Cardiac septum (tissue), 1 donor: ENCODE measurements at regions not wholly inside any gene's neighbourhood (a gene's known extent, or its start where the extent isn't known, plus 50 kb on each side); places are given as distances from the start of the nearest gene placed in this dataset.

Source experiments
- DNase-seq: peaks from one replicate; pipeline ENCODE4 v3.0.0-alpha.2; 2020; ENCODE audit warnings: low spot score
- intact Hi-C: fragments of 100-400 bp; cut with DNase I; formaldehyde crosslinking; loops from one replicate; pipeline ENCODE4 v1.14.0; 2022
- donor health status: DM: no; HTN: no; CAD: no.

DNA sequence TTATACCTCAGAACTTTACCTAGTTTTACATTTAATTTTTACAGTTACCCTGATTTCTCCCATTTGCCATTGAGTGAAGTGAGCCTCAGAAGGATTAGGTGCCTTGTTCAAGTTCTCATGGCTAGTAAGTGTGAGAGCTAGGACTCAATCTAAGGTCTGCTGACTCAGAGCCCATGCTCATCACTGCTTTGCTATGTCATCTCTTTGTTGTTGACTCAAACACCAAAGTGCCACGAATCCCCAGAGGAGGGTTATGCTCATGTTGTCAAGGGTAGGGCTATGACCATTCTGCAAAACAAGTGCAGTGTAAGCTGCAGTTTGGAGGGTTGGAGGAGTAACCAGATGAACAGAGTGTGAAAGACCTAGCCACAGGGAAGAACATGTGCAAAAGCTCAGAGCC lies 185.4 kb upstream of the SKOR2 start:
- intact Hi-C loops, result no loop called here
- no peak for DNase-seq

DNA sequence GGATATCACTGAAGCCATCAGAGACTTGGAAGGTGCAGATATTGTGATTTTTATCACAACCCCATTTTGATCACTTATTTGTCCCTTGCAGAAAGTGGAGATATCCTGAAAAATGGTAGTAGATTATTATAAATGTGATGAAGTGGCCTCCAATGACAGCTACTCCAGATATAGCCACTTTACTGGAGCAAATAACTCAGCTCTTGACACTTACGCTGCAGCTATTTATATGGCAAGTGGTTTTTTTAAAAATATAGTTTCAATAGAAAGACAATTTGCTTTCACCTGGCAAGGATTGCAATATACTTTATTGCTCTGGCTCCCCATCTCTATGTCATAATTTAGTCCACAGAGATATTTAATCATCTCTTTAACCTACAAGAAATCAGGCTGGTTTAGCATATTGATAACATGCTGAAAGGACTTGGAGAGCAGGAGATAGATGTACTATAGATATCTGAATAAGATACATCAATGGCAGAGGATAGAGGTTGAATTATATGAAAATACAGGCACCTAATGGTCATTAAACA lies 182.8 kb upstream of the SKOR2 start:
- DNase-seq, result no peak
- intact Hi-C loops, result no loop called here

GRCh38 chr18:47427923-47428637 lies 176.6 kb upstream of the SKOR2 start:
- intact Hi-C loops, result no loop called here

DNA sequence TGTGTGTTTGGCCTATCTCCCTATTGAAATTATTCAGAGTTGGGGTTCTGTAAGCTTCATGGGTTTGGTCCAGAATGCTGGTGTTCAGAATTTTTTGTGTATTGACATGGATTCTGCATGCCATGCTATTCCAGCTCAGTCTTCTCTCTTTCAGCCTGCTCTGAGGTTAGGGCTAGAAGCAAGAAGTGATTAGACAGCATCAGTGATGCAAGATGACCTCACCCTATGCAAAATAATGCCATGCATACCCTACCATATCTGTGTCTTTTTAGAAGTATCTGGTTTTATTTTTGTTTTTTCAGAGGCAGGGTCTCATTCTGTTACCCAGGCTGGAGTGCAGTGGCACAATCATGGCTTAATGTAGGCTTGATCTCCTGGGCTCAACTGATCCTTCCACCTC lies 175.6 kb upstream of the SKOR2 start:
- intact Hi-C loops, result no loop called here
- no peak for DNase-seq

More at GRCh38 chr18:47427923-47428637, 176.6 kb upstream of the SKOR2 start:
- DNase-seq, result no peak

DNA sequence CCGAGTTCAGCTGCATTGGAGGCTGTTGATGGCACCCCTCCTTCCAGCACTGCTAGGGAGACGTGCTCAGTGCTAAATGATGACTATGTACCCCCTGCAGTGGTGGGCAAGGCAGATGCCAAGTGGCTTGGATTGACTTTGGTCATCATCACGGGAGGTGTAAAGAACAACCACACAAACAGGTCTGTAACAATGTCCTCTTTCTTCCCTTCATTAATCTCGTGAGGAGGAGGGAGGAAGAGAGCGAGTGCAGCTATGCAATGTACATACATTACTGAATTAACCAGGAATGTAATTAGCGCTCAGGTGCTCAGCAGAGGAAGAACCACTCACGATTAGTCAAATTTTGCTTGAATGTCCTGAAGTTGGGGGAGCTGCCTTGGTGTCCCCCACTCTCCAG lies 173.9 kb upstream of the SKOR2 start:
- intact Hi-C loops, result no loop called here
- DNase-seq, result no peak

GRCh38 chr18:47422524-47422923 lies 171.1 kb upstream of the SKOR2 start:
- intact Hi-C loops, result no loop called here
- DNase-seq, result no peak

DNA sequence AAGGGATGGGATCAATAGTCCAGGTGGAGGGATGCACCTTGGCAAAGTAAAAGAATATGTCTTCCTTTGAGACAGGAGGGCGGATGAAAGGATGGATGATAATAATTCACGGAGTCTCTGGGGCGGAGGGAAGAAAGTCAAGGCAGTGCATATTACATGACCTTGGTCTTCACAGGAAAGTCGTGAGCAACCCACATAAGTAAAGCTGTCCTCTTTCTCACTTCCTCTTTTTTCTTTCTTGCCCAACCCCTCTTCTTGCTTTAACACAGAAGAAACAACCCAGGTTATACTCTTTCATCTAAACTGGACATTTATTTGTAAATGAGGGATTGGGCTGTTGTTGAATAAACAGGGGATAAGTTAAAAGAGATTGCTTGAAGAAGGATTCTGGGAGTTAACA lies 168.7 kb upstream of the SKOR2 start:
- no peak for DNase-seq
- intact Hi-C loops, result no loop called here

DNA sequence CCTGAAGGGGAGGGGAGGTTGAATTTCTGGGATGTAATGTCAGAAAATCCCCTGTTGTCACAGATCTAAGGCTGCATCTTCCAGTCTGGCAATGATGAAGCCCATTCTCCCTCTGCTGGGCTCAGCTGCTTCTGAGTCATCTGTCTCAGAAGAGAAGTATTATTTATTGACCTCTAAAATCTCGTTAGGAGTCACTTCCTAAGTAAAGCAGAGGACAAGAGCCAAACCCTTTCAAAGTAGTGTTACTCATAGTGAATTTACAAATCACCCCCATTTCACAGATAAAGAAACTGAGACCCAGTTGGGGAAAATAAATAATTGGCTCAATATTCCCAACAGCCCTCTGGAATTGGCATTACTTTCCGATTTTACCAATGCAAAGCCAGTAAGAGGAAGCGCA lies 167.3 kb upstream of the SKOR2 start:
- intact Hi-C loops, result no loop called here
- DNase-seq, result no peak

DNA sequence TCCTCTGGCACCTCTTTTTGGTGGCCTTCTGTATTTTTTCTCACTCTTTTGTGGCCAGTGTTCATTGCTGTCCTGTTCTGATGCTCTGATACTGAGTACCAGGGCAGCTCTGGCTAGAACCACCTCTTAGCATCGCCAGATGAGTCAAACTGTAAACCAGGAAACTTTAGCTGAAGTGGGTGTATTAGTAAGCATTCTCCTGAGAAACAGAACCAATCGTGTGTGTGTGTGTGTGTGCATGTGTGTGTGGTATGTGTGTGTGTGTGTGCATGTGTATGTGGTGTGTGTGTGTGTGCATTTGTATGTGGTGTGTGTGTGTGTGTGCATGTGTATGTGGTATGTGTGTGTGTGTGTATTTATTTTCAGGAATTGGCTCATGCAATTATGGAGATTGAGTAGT lies 166.3 kb upstream of the SKOR2 start:
- no peak for DNase-seq
- intact Hi-C loops, result no loop called here

- intact Hi-C loops, result no loop called here
- DNase-seq, result no peak
Measured at GRCh38 chr18:47415881-47416280, 164.4 kb upstream of the SKOR2 start.

- no peak for DNase-seq
- intact Hi-C loops, result no loop called here
Measured at GRCh38 chr18:47413327-47413726, 161.9 kb upstream of the SKOR2 start.

GRCh38 chr18:47412924-47413323 lies 161.5 kb upstream of the SKOR2 start:
- intact Hi-C loops, result no loop called here
- no peak for DNase-seq

DNA sequence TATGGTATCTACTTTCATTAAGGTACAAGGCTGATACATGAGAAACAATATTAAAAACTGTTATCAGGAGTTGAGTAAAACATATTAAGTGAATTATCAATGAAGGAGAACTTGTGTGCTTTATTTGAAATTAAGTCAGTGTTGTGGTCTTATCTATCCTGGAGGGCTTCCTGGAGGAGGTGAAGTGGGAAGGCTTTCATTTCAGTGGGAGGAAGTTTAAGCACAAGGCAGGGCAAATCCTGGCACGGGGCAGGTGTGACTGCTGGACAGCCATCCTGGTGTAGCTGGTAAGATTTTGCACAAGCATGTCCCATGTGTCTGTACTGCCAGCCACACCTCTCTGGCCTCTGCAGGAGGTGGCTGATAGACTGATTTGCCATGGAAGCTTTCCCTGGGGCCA lies 159.7 kb upstream of the SKOR2 start:
- no peak for DNase-seq
- intact Hi-C loops, result no loop called here

- intact Hi-C loops, result no loop called here
- no peak for DNase-seq
Measured at GRCh38 chr18:47410139-47410538, 158.7 kb upstream of the SKOR2 start.

- intact Hi-C loops, result no loop called here
Measured at GRCh38 chr18:47409519-47409918, 158.1 kb upstream of the SKOR2 start.

GRCh38 chr18:47407736-47408135 lies 156.3 kb upstream of the SKOR2 start:
- intact Hi-C loops, result no loop called here

More at GRCh38 chr18:47409519-47409918, 158.1 kb upstream of the SKOR2 start:
- DNase-seq, result no peak

DNA sequence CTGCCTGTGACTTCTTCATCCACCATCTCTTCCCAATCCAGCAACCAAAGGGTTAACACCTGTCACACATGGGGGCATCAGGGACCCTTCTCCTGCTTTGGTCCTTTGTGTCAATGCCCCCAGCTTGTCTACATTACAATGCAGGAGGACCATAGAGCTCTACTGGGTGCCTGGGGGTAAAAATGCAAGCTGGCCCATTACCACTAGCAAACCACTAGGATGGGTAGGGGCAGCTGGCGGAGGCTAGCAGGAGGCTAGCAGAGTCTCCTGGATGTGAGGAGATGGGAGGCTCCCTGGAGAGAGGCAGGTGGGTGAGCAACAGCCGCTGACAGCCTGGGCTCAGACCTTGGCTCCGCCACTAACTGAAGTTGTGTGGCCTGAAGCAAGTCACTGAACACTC lies 153.4 kb upstream of the SKOR2 start:
- intact Hi-C loops, result no loop called here
- DNase-seq, result no peak

More at GRCh38 chr18:47407736-47408135, 156.3 kb upstream of the SKOR2 start:
- no peak for DNase-seq

GRCh38 chr18:47403949-47404348 lies 152.5 kb upstream of the SKOR2 start:
- DNase-seq, result no peak
- intact Hi-C loops, result no loop called here

GRCh38 chr18:47403317-47403716 lies 151.9 kb upstream of the SKOR2 start:
- no peak for DNase-seq
- intact Hi-C loops, result no loop called here

- intact Hi-C loops, result loop anchor here (10.0 kb wide), 1 partner anchor 55 kb away; no protein-coding TSS in a partner anchor
- no peak for DNase-seq
Measured at GRCh38 chr18:47399475-47399874, 148.0 kb upstream of the SKOR2 start.

DNA sequence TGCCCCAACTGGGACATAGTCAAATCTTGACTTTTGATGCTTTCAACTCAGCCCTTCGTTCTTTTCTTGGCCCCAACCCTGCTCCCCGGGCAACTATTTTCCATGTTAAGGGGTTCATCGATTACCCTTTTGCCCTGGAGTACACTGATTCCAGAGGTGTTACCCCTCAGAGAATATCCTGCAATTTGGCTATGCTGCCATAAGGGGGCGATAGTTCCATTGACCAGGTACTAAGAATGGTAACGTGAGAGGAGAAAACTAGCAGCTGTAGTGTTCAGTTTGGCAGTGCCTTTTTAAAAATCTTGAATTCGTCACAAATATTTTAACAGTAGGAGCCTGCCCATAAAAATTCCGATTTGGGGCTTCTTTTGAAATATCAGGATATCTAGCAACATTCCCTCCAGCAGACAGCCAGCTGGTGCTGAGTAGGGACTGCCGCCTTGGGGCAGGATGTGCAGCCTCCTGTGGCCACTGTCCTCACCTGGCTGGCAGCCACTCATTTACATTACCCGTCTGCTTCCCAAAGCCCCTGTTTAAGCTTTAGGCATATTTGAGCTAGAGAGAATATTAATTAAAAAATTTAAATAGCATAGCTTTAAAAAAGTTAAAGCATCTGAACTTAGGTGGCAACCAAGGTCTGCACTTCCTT lies 146.3 kb upstream of the SKOR2 start:
- DNase-seq, result no peak
- intact Hi-C loops, result loop anchor here (10.0 kb wide), 1 partner anchor 57 kb away; no protein-coding TSS in a partner anchor
